GM19468 (cell line): ENCODE measurements at regions not wholly inside any gene's neighbourhood (a gene's known extent, or its start where the extent isn't known, plus 50 kb on each side); places are given as distances from the start of the nearest gene placed in this dataset.

Experiments used
- ATAC-seq: cut with Tn5 transposase; IDR thresholded peaks from one replicate; pipeline ENCODE4 v1.9.1; 2021; ENCODE audit warnings: mild to moderate bottlenecking, moderate library complexity, moderate number of reproducible peaks; ENCODE audit not compliant: unreplicated experiment; ENCODE audit errors: extremely low read depth

DNA sequence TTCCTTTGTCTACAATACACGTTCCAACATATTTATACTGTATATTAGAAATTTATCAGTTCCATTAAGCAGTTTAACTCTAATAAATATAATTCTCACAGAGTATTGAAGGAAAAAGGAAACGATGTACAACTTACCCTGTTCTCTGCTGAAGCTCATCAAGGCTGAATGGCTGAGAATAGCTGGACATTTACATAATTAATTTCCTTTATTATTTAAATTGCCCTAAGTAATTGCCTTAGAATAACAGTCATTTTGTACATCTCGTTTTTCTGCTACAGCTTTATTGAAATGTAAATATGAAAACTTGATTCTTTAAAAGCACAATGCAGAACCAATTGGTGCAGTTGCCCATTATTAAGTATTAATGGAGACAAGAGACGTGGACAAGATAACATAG, 648.3 kb upstream of the ATXN8OS start:
- ATAC-seq = no peak

DNA sequence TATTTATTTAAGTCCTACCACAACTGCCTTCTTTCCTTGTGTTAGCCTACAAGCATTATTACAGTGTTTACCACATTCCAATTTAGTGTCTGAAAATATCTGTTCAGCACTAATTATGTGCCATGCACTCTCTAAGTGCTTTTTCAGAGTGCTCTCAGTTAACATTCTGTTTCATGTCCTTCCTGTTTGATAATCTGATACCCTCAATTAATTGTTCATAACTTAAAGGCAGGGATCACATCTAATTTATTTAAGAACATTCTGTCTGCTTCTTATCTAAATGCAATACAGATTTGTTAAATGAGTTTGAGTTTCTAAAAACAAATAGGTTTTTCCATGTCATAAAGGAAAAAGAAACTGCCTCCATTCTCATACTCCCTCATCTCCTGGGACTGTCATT, 649.6 kb upstream of the ATXN8OS start:
- ATAC-seq = no peak

DNA sequence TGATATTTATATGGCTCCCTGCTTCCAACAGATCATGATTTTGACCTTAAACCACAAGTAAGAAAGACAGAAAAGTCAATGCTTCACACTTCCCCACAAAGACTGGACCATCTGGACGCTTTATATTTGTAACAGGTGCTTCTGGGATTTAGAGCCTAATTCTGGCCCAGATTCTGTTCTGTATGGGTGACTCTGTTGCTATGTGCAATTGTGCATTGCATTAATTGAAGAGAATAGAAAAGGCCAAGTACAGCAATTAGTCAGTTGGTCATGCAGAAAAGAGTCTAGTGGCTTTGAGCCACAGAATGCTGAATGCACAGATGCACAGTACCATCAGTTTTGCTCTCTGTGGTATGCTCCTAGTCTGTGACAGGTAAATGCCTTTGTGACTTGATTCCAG, 657.4 kb upstream of the ATXN8OS start:
- ATAC-seq = no peak

DNA sequence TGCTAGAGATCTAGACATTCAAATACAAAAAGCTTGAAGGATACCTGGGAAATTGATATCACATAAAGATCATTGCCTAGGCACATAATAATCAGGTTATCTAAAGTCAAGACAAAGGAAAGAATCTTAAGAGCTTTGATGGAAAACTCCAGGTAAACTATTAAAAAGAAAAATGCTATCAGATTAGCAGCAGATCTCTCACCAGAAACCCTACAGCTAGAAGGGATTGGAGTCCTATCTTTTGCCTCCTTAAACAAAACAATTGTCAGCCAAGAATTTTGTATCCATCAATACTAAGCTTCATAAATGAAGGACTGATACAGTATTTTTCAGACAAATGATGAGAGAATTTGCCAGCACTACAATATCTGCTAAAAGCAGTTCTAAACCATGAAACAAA, 682.4 kb upstream of the ATXN8OS start:
- no peak for ATAC-seq

DNA sequence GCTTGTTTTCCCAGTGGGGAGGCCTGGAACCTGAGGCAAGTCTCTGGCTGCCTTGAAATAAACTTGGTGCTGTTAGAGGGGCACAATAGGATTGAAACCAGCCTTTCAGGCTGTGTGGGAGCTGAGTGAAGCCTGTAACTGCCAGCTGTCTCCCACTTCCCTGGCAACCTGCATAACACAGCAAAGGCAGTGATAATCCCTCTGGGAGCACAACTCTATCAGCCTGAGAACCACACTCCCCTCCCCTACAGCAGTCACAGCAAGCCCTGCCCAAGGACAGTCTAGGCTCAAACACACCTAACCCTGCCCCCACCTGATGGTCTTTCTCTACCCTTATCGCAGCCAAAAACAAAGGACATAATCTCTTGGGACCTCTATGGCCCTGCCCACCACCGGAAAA, 683.8 kb upstream of the ATXN8OS start:
- no peak for ATAC-seq

DNA sequence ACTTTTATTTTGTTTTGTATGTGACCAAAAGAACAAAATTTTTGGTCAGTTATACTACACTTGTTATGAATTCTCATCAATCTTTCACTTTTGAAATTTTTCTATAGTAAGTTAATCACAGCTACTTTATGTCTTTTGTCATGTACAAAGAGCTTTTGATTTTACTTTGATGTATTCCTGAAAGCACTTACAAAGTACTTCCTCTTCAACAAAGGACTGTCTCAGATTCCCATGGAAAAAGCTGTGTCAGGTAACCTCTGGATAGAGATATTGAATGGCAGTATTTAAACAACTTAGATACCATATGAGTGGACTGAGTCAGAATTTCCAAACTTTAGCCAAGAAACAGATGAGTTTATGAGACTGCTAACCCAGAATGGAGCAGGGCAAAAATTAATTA, 689.3 kb upstream of the ATXN8OS start:
- ATAC-seq = no peak

DNA sequence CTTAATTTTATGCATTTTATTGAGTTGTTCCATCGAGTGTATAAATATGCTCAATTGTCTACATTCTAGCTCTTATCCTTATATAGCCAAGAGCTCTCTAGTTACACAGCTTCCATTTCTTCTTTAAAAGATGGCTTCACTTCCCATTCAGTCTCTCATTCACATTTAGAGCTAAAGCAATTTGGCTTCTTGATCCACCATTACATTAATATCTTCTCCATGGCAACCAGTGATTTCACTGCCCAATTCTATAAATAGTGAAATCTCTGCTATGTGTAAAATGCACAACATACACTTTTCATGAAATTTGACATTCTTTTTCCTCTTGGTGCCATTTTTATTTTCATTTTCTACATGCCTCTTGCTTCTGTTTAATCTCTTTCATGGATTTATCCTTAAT, 696.9 kb upstream of the ATXN8OS start:
- no peak for ATAC-seq

DNA sequence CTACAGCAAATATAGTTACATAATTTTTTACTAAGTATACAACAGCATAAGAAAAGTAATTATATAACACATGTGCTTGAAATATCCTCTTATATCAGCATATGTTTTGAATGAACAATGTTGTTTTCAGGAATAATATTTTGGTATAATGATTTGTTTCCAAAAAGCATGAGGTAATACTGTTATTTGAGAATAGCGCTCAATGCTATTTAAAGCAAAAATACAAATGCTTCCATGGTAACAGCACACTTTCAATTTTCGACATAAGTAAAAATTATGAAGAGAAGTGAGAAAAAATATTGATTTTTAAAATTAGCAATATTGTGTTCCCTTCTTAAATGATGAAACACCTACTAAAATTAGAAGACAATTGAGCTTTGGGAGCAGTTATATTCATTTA, 715.9 kb upstream of the ATXN8OS start:
- no peak for ATAC-seq

DNA sequence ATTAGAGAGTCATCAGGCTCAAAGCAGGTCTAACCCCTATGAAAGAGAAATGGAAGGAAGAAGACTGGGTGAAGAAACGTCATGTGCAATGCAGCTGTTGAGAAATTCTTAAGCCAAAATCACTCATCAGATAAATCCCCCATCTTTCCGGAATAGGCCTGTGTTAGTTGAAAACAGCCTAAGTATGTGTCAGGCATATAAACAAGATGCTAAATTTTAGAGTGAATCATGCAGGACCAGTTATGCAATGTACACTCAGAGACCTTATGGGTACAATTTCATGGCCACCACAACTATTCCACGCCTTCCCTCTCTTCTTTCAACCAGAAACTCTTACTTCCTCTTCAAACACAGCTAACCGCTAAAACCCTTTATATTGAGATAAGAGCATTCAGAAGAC, 717.7 kb upstream of the ATXN8OS start:
- no peak for ATAC-seq

DNA sequence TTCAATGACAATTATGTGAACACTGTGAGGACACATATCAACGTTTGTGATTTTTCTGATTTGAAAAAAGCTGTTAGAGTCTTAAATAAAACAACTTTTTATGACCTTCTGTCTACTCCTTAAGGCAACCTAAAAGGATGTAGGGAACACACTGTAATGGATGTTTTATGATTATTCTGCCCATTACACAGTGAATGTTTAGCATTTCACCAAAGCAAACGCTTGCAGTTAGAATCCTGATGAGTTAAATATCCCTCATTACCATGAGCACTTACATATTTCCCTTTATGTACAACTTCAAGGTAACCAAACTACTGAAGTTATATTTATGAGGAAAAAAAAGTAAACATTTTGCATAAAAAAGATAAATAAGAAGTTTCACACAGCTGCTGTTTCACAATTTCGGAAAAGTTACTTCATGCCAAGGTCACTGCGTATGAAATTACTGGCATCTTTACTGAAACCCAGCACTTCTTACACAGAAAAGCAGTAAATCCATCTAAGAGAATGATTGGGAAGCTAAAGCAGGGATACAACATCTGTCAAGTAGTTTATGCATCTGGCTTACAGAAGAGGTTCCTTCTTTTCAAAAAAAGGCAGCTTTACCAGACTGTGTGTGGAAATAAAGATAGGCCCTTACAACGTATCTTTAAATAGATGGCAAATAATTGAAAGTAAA, 733.7 kb upstream of the ATXN8OS start:
- no peak for ATAC-seq

DNA sequence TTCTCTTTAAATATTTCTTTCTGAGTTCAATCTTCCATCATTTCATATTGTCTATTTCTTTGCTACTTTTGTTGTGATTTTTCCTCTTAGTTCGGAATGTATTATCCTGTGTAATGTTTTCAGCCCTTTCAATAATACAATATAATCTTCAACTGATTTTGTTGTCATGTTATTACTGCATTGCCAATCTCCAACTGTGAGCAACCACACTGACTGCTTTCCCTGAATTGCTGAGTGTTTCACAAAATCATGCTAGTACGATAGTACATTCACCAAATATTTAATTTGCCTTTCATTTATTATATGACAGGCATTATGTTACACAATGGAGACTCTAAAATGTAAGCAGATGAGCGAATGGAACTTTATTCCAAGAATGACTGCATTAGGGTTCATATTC, 744.3 kb upstream of the ATXN8OS start:
- no peak for ATAC-seq

DNA sequence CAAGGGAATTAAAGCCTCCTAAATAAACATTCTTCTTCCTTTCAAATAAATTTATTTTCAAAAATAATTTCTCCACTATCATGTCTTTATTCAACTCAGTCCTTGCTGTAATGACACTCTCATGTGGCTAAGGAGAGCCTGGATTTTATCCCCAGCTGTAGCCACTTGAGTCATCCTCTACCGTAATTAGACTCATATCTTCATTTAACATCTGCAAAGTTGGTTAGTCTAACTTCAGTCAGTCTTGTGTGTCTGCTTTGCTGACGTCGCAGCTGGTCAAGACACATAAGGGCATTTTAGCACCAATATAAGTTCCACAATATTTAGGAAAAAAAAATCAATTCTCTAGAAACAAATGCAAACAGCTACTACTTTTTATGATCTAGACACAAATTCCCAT, 776.4 kb upstream of the ATXN8OS start:
- ATAC-seq = no peak

DNA sequence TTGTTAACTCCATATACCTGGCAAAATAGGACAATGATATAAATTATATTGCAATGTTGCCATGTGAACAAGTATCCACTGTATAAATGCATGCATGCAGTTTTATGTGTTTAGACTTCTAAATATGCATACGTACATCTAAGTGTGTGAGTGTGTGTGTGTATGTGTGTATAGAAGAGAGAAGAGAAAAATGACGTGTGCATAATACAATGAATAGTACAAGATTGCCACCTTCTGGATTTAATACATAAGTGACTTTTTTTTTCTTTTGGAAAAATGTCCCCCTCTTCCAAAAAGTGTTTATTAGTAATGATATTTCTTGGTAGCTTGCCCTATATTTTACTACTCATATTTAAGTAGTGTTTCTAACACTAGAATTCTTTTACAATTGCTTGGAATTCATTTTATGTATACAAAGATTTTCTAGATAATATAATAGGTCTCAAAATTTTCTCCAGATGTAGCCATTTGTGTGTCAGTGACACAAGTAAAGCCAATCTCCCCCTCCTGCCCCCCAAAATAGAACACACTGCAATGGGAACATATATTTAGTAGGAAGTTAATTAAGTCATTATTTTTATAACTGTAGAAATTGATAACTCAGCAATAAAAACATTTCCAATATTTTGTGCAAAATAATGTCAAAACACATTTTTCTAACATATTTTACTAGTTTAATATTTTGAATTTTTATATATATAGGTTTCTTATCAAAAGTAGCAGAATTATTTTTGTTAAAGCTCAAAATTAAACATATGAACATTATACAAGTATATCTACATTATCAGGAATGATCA, 783.3 kb upstream of the ATXN8OS start:
- no peak for ATAC-seq

DNA sequence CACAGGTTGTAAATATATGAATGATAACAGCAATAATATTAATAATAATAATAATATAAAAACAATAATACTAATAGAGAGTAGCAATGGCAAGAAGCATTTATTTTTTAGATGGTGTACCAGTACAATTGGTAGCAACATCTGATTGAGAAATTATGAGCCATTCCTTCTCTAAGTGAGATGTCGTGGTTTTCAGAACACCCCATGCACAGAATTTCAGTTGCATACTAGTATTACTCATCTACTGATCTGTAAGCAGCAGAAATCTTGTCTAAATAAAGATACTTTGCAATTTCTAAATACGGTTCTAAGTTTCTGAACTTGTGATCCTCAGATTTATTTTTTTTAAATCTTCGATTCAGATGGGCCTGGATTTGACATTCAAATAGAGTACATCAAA, 788.0 kb upstream of the ATXN8OS start:
- no peak for ATAC-seq

DNA sequence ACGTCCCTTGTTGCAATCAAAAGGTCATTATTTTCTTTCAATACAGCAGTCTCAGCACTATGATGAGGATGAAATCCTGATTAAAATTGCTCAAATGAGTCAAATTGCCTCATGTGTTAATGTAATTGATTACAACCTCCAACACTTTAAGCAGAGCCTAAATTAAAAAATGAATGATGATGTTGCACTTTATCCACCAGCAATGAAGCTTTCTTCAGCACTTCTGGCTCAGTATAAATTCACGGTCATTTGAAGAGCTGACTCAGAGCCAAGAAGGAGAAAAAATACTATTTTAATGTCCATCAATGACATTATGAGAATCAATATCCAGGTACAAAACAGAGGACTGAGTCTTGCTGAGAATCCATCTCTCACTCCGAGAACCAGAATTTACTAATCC, 792.6 kb upstream of the ATXN8OS start:
- no peak for ATAC-seq

DNA sequence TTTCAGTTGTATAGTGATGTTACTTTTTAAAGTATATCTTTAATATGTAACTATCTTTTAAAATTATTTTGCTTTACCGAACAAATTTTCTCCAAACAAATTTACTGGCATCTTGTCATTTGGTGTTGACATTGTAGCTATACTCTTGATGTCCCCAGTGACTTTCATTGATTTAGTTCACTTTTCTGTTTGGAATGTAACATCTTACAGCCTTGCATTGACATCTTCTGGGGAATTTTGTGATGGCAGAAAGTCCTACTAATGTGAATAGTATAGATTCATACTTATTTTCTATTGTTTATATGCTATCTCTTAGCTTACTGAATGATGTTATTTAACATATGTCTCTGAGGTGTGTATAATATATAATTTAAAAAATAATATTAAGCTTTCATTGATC, 800.9 kb upstream of the ATXN8OS start:
- ATAC-seq = no peak

DNA sequence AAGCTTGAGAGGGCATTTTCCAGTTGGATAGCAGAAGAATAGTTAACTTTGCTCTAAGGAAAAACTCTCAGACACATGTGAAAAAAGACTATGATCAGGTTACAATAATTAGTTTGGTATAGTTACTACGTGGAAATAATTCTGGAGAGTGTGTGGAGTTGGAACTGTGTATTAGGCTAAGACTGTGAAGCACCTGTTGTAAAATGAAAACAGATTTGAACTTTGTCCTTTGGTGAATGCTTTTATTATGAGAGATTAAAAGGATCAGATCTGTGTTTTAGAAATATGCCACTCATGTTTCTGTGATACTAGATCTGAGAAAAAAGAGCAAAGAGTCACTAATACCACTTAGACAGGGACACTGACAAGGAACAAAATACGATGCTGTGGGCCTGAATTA, 807.5 kb upstream of the ATXN8OS start:
- ATAC-seq = no peak

DNA sequence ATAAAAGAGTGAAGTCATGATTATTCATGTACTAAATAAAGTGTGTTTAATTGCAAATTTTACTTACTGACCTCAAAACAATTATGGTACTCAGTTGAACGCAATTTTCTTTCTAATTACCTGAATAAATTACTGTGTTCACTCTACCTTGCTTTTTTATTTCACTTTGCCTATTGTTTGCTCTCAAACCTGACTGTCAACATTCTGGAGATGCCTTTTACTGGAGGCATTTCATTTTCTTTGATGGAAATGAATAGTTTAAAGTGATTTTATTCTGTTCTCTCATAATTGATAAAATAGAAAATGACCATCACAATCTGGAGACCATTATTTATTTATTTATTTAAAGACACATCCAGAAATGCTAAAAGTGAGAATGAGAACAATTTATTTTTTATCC, 811.5 kb upstream of the ATXN8OS start:
- no peak for ATAC-seq

DNA sequence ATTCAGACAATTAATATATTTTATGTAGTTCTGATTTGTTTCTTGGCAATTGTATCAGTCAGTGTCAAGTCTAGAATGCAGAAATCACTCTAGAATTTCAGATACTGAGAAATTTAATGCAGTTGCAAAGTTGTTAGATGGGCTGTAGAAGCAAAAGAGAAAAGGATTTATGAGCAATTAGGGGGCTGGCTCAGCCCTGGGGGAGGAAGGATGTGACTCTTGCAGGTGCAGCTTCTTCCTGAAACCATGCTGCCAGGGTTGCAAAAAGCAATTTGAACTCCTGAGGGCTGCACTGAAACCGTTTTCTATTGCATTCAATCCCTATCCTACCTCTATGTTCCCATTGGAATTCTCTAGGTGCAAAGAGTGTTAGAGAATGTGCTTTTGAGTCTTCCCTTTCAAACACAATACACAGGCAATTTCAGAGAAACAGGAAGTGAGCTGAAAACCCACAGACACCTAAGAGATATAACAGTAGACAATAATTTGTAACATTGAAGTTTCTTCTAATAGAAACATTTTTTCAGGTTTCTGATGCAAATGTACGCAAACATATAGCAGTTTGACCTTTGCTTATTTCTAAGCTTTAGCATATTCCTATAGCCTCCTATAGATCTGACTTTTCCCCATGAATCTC, 814.7 kb upstream of the ATXN8OS start:
- no peak for ATAC-seq

DNA sequence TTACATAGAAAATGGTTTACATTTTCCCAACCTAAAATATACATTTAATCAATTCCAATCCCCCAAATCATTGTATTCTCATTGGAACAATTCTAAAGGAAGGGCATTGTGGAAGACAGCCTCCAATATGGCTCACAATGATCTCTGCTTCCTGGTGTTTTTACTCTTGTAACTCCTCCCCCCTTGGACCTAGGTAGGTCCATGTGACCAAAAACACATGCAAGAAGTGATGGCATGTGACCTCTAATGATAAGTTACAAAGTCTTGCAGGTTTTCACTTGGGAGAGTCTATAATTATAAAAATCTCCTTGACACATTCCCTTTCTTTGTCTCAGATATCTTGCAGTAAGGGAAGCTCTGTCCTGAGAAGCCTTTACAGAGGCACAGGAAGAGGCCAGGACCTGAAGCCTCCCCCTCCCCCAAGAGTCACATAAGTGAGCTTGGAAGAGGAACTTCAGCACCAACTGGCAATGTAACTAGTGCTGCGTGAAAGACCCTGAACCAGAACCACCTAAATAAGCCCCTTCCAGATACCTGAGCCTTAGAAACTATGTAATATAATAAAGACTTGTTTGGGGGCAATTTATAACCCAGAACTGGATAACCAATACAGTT, 816.2 kb upstream of the ATXN8OS start:
- ATAC-seq = no peak

DNA sequence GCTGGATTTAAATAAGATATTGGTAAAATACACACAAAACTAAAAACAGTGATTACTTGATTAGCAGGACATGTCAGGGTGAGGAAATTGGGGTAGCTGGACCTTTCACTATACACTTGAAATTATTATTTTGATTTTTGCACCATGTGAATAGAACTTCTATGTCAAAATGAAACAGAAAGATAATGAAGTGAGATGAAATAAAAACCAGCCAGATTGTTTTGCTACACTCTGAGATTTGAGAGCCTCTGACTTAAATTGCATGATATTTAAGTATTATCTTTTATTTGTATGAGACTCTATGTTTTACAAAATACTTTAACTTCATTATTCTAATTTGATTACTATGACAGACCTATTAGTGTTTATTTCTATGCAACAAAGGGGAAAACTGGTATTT, 819.6 kb upstream of the ATXN8OS start:
- ATAC-seq = no peak
